ENCODE measurements at regions not wholly inside any gene's neighbourhood (a gene's known extent, or its start where the extent isn't known, plus 50 kb on each side); places are given as distances from the start of the nearest gene placed in this dataset.

DNA sequence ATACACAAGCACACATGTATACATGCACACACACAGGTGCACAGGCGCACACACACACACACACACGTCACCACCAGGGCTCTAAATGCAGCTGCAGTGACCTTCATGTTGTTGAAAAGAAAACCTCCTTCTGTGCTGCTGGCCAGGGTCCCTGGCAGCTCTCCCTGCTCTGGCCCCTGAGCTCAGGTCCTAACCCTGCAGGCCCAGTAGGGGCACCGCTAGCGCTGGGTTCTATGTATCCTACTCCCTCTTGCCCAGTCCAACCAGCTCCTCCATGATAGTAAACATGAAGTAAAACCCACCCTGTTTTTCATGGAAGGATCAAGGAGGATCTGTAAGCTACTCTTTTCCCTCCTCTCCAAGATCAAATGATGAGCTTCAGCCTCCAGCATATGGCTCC is 172.8 kb downstream of the RBFOX3 start:
- H3K27ac ChIP-seq (ENCODE audit: insufficient read length, low read depth, low read length): no peak overlapping the region
- H3K23ac ChIP-seq (ENCODE audit: insufficient read length, low read depth, low read length): no peak overlapping the region
- TF ChIP-seq, protein P1, sequence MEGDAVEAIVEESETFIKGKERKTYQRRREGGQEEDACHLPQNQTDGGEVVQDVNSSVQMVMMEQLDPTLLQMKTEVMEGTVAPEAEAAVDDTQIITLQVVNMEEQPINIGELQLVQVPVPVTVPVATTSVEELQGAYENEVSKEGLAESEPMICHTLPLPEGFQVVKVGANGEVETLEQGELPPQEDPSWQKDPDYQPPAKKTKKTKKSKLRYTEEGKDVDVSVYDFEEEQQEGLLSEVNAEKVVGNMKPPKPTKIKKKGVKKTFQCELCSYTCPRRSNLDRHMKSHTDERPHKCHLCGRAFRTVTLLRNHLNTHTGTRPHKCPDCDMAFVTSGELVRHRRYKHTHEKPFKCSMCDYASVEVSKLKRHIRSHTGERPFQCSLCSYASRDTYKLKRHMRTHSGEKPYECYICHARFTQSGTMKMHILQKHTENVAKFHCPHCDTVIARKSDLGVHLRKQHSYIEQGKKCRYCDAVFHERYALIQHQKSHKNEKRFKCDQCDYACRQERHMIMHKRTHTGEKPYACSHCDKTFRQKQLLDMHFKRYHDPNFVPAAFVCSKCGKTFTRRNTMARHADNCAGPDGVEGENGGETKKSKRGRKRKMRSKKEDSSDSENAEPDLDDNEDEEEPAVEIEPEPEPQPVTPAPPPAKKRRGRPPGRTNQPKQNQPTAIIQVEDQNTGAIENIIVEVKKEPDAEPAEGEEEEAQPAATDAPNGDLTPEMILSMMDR (conservative IDR thresholded peaks at IDR 0.05): peak; percentile 34; the same call in 1 of the 3 replicates
- WGBS (ENCODE audit: extremely low coverage, insufficient read length, low lambda C conversion rate): no CpG with 5 or more reads among the region's 4 CpGs
- H3K79me1 ChIP-seq (ENCODE audit: insufficient read depth, low read depth, low read length, poor library complexity, severe bottlenecking): no peaks in the 10 kb centered on the region
- H3K27me3 Mint-ChIP-seq (ENCODE audit: low read depth): peaks cover 10% of the 10 kb centered on the region
- H3K9ac ChIP-seq (ENCODE audit: extremely low read depth, insufficient read length, low read length): no peak overlapping the region
- H2BK20ac ChIP-seq (ENCODE audit: low read depth, low read length, poor library complexity, severe bottlenecking): no peak overlapping the region
- H3K4me1 ChIP-seq (ENCODE audit: insufficient read depth, low read length): no peaks in the 10 kb centered on the region
- no peak overlapping the region; a peak in 1 of 5 replicates for H3K4me3 Mint-ChIP-seq
- no peak overlapping the region for H2AK5ac ChIP-seq (ENCODE audit: insufficient read length, low read length)
- no peak overlapping the region for H4K91ac ChIP-seq (ENCODE audit: insufficient read length, low read depth, low read length)
- no peak overlapping the region for H4K8ac ChIP-seq (replicated peaks; ENCODE audit: insufficient read length, low read depth, low read length)
- no peaks in the 10 kb centered on the region for H3K9me3 ChIP-seq (ENCODE audit: control insufficient read depth, low read depth, low read length)
- no peak overlapping the region for H3K4me2 ChIP-seq (ENCODE audit: insufficient read depth, insufficient read length, low read length)
- DNase-seq: no peak
- H3K27ac Mint-ChIP-seq: no peak overlapping the region
- no peak overlapping the region for H4K5ac ChIP-seq (ENCODE audit: insufficient read length, low read depth, low read length)
- no peak overlapping the region for H2BK120ac ChIP-seq (ENCODE audit: low read depth, low read length, poor library complexity, severe bottlenecking)
- H3K9me3 Mint-ChIP-seq: peaks cover 4% of the 10 kb centered on the region in 2 experiments; a peak in 2 of 5 replicates
- H3K56ac ChIP-seq (ENCODE audit: insufficient read length, low read depth, low read length): no peak overlapping the region
- no peak overlapping the region for H3K4ac ChIP-seq (ENCODE audit: low read depth, low read length)
- no peaks in the 10 kb centered on the region; a peak in 1 of 4 replicates for H3K4me1 Mint-ChIP-seq
- no peaks in the 10 kb centered on the region for H4K20me1 ChIP-seq (ENCODE audit: control insufficient read depth, insufficient read depth, insufficient read length)
- H2BK15ac ChIP-seq (ENCODE audit: low read depth, low read length): no peak overlapping the region
- H3T11ph ChIP-seq (ENCODE audit: low read length): no peak overlapping the region
- no peak overlapping the region for H3K14ac ChIP-seq (ENCODE audit: insufficient read depth, low read length)
- H2BK12ac ChIP-seq (ENCODE audit: insufficient read length, low read depth, low read length): no peak overlapping the region
- no peaks in the 10 kb centered on the region for H3K23me2 ChIP-seq (ENCODE audit: insufficient read length, low read depth, low read length, poor library complexity, severe bottlenecking)
- no peaks in the 10 kb centered on the region for H3K36me3 Mint-ChIP-seq (ENCODE audit: insufficient read depth in 1 of 3, low read depth in 3 of 3)
- H3K79me2 ChIP-seq (ENCODE audit: insufficient read depth, low read length): no peaks in the 10 kb centered on the region
- no peak overlapping the region for H2AFZ ChIP-seq (ENCODE audit: low read length)
- H2BK5ac ChIP-seq (ENCODE audit: insufficient read length, low read length): no peak overlapping the region
- no peak overlapping the region for H3K18ac ChIP-seq (ENCODE audit: insufficient read length, low read depth, low read length)
- no peaks in the 10 kb centered on the region for H3K27me3 ChIP-seq (ENCODE audit: insufficient read depth, low read length)

All from H9 (cell line).